GM18508 (cell line): ENCODE measurements at regions not wholly inside any gene's neighbourhood (a gene's known extent, or its start where the extent isn't known, plus 50 kb on each side); places are given as distances from the start of the nearest gene placed in this dataset.

ENCODE experiments used
- ATAC-seq: cut with Tn5 transposase; IDR thresholded peaks from one replicate; pipeline ENCODE4 v1.9.1; 2021; ENCODE audit warnings: moderate number of reproducible peaks; ENCODE audit not compliant: insufficient read depth, unreplicated experiment

DNA sequence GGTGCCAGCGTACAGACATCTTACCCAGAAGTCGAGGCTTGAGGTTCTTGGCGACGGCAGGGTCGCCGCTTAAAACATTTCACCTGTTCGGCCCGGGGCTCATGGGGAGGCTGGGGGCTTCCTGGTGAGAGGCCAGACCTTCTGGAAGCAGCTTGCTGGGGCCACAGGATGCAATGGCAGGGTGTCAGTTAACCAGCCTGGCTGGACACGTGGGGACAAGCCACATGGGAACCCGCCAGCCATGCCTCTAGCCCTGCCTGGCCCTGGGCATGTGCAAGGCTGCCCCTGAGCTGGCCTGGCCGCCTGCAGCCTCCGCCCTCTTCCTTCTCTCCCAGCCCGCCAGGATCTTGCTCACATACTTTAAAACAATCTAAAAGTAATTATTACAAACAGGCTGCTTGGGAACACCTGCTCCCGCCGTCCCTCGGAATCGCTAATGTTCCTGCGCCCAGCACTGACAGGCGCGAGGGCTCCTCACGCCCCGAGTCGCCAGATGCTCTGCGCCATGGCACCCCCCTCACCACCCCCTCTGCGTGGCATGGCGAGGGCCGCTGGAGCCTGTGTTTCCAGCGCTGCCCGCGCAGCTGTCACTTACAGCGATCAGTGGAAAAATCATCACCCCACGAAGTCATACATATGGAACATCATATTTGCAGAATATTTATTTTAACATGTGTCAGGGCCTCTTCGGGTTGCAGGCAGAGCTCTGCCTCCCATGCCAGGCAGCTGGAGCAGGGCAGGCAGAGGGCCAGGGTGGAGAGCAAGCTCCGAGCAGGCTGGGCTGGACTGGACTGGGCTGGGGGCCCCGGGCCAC is 188.7 kb upstream of the GSE1 start:
- no peak for ATAC-seq

- ATAC-seq = no peak
Observed at GRCh38 chr16:85425074-85425662, 188.0 kb upstream of the GSE1 start.

DNA sequence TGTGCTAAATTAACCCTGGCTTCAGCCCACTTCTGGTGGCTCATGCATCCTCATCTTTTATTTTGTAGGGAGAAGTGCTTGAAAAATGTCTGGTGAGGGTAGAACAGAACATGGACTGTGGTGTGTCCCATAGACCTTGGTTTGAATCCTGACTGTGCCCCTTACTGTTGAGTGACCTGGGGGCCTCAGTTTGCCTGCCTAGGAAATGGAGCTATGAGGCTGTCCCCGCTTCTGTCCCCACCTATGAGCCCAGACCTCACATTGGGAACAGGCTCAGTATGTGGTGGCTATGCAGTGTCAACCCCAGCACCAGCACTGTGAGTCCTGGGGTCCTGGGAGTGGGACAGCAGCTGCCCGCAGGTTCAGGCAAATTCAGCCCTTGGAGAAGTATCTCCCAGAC is 186.3 kb upstream of the GSE1 start:
- ATAC-seq = no peak

DNA sequence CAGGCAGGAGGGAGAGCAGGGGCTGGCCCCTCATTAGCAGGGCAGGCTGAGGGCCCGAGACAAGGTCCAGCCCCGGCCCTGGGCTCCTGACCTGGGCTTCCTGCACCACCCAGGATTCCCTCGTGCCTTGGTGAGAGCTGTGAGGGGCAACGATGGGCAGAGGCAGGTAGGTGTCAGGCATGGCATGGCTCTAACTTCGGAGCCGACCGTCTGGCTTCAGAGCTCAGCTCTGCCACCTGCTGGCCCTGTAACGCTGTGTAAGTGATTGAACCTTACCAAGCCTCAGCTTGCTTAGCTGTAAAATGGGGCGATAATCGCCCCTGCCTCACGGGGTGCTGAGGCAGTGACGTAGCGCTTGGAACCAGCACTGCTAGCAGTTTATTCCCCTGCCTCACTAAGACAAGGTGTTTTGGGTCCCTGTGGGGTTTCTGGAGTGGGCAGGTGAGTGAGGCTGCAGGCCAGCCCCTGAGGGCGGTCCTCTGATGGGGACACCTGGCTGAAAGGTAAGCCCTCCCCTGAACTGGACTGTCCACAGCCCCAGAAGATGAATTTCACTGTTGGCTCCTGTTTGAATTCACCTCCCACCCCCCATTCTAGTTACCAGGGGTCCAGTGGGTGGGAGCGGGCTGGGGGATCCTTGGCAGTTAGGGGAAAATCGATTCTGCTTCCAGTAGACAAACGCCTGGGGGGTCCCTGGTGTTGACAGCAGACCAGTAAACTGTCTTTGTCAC is 184.8 kb upstream of the GSE1 start:
- no peak for ATAC-seq

GRCh38 chr16:85428899-85429775 is 184.0 kb upstream of the GSE1 start:
- ATAC-seq = no peak

GRCh38 chr16:85429776-85430522 is 183.2 kb upstream of the GSE1 start:
- ATAC-seq = no peak

- ATAC-seq = no peak
Observed at GRCh38 chr16:85430523-85431421, 182.3 kb upstream of the GSE1 start.

DNA sequence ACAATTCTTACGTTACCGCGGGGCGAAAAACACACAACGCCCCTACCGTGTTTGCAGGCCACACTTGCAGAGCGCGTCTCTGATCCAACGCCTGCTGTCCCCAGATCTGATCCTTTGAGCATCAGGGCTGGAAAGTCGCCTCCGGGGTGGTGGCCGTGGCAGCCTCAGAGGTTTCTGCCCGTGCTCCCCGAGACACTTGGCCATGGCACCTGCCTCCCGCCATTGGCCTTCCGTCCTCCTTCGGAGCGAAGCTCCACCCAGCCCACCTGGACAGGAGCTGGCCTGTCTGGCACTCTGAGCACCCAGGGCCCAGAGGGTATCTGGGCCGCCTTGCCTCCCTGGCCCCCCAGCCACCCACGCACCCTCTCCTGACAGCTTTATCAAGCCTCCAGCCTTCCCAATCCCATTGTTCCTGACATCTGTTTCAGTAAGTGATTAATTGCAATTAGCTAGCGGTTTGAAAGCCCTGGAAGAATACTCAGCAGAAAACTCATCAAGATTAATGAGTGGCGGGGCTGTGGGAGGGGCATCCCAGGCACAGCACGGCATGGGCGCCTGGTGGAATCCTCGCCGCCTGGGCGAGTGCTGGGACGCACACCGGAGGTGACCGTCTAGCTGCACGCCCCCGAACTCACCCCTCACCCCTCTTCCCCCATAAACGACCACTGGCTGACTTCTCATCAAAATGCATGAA is 181.5 kb upstream of the GSE1 start:
- ATAC-seq = no peak

- no peak for ATAC-seq
Observed at GRCh38 chr16:85432606-85433005, 180.5 kb upstream of the GSE1 start.

DNA sequence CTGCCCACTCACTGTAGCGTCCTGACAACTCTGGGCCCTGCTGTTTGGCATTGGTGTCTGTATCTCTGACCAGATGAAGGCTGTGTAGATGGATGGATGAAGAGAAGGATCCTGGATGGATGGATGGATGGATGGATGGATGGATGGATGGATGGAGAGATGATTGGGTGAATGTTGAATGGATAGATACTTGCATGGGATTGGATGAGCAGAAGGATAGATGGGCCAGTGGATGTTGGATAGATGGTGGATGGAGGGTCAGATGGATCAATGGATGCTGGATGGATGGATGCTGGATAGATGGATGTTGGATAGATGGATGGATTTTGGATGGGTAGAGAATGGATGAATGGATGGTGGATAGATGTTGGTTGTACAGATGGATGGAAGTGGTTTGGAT is 179.6 kb upstream of the GSE1 start:
- no peak for ATAC-seq

DNA sequence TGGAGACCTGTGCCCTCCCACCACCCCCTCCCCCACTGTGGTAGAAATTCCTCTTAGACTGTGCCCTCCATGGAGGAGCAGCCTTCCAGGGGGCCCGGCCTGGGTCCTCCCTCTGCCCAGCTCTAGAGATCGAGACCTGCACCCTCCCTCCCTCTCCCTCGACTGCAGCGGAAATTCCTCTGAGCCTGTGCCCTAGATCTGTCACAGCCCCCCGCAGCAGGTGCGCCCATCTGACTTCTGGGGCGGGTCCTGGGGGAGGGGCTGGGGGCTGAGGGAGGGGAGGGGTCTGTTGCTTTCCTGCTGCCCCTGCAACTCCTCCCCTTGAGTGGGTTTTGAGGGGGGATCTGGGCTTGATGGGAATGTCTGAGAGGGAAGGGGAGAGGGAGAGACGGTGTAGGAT is 177.8 kb upstream of the GSE1 start:
- no peak for ATAC-seq

DNA sequence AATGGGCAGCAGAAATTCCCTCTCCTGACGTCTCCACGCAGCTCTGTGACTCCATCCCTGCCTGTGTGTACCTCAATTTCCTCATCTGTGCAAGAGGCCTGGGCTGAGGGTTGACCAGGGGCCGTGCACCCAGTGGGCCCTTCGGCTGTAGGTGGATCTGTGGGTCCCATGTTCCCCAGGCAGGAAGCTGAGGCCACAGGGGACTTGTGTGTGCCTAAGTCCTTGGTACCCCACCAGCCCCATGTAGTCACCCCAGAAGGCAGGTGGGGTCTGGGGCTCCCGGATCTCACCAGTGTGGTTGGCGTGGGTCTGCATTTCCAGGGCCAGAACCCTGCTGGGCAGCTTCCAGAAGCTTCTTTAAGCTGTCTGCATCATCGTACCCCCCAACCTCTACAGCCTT is 177.4 kb upstream of the GSE1 start:
- ATAC-seq = no peak

DNA sequence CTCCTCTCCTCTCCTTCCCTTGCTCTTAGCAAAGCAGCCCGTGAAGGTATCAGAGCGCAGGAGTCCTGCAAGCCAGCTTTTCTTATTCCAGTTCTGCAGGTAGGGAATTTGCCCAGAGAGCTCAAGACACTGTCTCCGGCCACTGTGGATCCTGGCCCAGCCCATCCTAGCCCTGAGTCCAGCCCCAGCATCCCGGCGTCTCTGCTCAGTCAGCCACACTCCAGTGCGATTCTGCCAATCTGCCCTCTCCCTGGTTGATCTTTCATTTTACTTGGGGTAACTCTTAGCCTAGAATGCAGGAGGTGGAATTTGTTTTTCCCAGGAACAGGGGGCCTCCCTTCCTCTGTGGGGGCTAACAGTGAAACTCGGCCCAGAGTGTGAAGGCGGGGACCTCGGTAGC is 176.9 kb upstream of the GSE1 start:
- no peak for ATAC-seq

GRCh38 chr16:85436636-85437165 is 176.4 kb upstream of the GSE1 start:
- ATAC-seq = no peak

GRCh38 chr16:85437166-85438052 is 175.7 kb upstream of the GSE1 start:
- no peak for ATAC-seq

DNA sequence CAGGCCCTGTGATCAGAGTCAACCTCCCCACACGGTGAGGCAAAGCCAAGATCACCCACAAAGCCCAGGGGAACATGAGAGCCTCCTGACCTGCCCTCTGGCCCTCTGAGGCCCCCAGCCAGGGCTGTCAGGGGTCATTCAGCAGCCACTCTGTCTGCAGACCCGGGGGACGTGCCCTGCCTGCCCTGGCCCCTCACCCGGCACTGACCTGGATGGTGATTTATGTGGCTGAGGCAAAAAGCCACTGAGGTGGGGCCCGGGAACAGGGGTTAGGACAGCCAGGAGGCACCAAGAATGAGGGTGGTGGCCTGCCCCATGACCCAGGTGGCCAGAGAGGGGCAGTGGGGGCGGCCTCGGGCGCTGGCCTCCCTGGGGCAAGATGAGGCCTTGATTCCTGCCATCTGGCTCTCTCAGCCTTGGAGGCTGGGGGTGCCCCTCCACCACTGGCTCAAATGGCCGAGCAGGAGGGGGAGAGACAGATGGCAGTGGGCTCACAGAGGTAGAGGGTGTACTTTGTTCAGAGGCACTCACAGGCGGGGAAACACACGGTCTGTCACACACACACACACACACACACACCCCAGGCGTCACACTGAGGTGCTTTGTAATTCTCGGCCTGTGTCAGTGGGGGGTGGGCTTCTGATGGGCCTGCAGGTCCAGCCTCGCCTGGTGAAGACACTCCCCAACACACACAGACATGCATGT is 174.0 kb upstream of the GSE1 start:
- ATAC-seq = no peak
